ENCODE measurements at regions not wholly inside any gene's neighbourhood (a gene's known extent, or its start where the extent isn't known, plus 50 kb on each side); places are given as distances from the start of the nearest gene placed in this dataset.

GRCh38 chrX:11952176-11952720 is 186.0 kb upstream of the FRMPD4 start:
- TF ChIP-seq CTCF (conservative IDR thresholded peaks at IDR 0.05) (no peak), ZFX (IDR thresholded peaks at IDR 0.05) (no peak)

All from C4-2B (cell line).